Neural crest cell (in vitro differentiated cells): ENCODE measurements at regions not wholly inside any gene's neighbourhood (a gene's known extent, or its start where the extent isn't known, plus 50 kb on each side); places are given as distances from the start of the nearest gene placed in this dataset.
"Not testable (repeated sequence)": the region's sequence is repeated elsewhere in the genome, so short reads cannot be mapped to it uniquely, and the experiment has no call there.

Source experiments
- DNase-seq: peaks from one replicate; pipeline ENCODE4 v3.0.0; 2021; ENCODE audit warnings: low read depth, mixed read lengths, low spot score
- H3K27ac Mint-ChIP-seq: one replicate; pipeline ENCODE4 v1.8.0; 2021; ENCODE audit warnings: mild to moderate bottlenecking, mixed read lengths; ENCODE audit not compliant: unreplicated experiment
- H3K27me3 Mint-ChIP-seq: 2 replicates; pipeline ENCODE4 v1.8.0; 2021; ENCODE audit warnings: low read depth, mild to moderate bottlenecking, mixed read lengths
- H3K36me3 Mint-ChIP-seq: 2 replicates; pipeline ENCODE4 v1.8.0; 2021; ENCODE audit warnings: low read depth, mild to moderate bottlenecking, mixed read lengths
- H3K4me1 Mint-ChIP-seq: 2 replicates; pipeline ENCODE4 v1.8.0; 2021; ENCODE audit warnings: mixed read lengths
- H3K4me3 Mint-ChIP-seq: one replicate; pipeline ENCODE4 v1.8.0; 2021; ENCODE audit warnings: mild to moderate bottlenecking, mixed read lengths
- H3K9me3 Mint-ChIP-seq: 2 replicates; pipeline ENCODE4 v1.8.0; 2021; ENCODE audit warnings: mixed read lengths
- TF ChIP-seq, protein P1 (sequence below): fragments of 200-600 bp; sonication (generic); conservative IDR thresholded peaks from 2 replicates; pipeline ENCODE4 v1.5.0; 2021; ENCODE audit warnings: antibody characterized with exemption, mild to moderate bottlenecking

GRCh38 chr6:85004361-85004995 is 240.1 kb upstream of the TBX18 start:
- H3K36me3 Mint-ChIP-seq = no peaks in the 10 kb centered on the region
- H3K27ac Mint-ChIP-seq = no peak overlapping the region
- no peak overlapping the region for H3K4me3 Mint-ChIP-seq
- no peaks in the 10 kb centered on the region for H3K9me3 Mint-ChIP-seq
- DNase-seq = no peak
- peaks cover 4% of the 10 kb centered on the region for H3K4me1 Mint-ChIP-seq
- TF ChIP-seq, protein P1, sequence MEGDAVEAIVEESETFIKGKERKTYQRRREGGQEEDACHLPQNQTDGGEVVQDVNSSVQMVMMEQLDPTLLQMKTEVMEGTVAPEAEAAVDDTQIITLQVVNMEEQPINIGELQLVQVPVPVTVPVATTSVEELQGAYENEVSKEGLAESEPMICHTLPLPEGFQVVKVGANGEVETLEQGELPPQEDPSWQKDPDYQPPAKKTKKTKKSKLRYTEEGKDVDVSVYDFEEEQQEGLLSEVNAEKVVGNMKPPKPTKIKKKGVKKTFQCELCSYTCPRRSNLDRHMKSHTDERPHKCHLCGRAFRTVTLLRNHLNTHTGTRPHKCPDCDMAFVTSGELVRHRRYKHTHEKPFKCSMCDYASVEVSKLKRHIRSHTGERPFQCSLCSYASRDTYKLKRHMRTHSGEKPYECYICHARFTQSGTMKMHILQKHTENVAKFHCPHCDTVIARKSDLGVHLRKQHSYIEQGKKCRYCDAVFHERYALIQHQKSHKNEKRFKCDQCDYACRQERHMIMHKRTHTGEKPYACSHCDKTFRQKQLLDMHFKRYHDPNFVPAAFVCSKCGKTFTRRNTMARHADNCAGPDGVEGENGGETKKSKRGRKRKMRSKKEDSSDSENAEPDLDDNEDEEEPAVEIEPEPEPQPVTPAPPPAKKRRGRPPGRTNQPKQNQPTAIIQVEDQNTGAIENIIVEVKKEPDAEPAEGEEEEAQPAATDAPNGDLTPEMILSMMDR = no peak
- H3K27me3 Mint-ChIP-seq = peaks cover 5% of the 10 kb centered on the region

GRCh38 chr6:85002847-85003246 is 238.4 kb upstream of the TBX18 start:
- Mint-ChIP-seq H3K9me3 (no peaks in the 10 kb centered on the region), H3K27ac (no peak overlapping the region), H3K4me3 (no peak overlapping the region), H3K4me1 (peaks cover 4% of the 10 kb centered on the region), H3K36me3 (no peaks in the 10 kb centered on the region), H3K27me3 (peaks cover 5% of the 10 kb centered on the region)
- TF ChIP-seq, protein P1 = no peak
- no peak for DNase-seq

GRCh38 chr6:85000001-85000400 is 235.6 kb upstream of the TBX18 start:
- H3K4me1 Mint-ChIP-seq = no peaks in the 10 kb centered on the region
- H3K36me3 Mint-ChIP-seq = no peaks in the 10 kb centered on the region
- H3K9me3 Mint-ChIP-seq = no peaks in the 10 kb centered on the region
- DNase-seq = no peak
- peaks cover 3% of the 10 kb centered on the region for H3K27me3 Mint-ChIP-seq
- H3K27ac Mint-ChIP-seq = no peak overlapping the region
- TF ChIP-seq, protein P1 = no peak
- H3K4me3 Mint-ChIP-seq = no peak overlapping the region

DNA sequence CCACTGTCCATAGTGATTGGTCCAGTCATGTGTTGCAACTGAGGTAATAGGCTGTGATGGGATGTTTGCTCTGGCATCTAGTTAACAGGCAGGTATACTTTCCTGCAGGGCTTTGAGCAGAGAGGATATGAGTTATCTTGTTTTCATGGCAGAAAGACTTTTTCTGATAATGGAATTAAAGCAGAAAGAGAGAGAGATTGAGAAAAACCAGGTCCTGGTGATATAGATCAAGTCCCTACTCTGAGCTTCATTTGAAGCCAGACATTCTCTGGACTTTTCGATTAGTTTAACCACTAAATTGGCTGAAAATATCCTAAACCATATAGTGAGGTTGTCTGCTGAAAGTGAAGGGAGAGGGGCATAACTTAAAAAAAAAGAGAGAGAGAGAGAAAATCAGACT is 233.8 kb upstream of the TBX18 start:
- Mint-ChIP-seq H3K27ac (no peak overlapping the region), H3K4me3 (no peak overlapping the region), H3K9me3 (peaks cover under 1% of the 10 kb centered on the region), H3K4me1 (no peaks in the 10 kb centered on the region), H3K27me3 (no peaks in the 10 kb centered on the region), H3K36me3 (no peaks in the 10 kb centered on the region)
- no peak for DNase-seq
- TF ChIP-seq, protein P1 = no peak

DNA sequence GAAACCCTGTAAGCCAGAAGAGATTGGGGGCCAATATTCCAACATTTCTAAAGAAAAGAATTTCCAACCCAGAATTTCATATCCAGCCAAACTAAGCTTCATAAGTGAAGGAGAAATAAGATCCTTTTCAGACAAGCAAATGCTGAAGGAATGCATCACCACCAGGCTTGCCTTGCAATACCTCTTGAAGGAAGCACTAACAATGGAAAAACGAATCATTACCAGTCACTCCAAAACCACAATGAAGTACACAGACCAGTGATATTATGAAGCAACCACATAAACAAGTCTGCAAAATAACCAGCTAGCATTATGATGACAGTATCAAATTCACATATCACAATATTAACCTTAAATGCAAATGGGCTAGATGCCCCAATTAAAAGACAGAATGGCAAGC is 224.4 kb upstream of the TBX18 start:
- not testable (repeated sequence) for H3K36me3 Mint-ChIP-seq, H3K4me1 Mint-ChIP-seq, H3K4me3 Mint-ChIP-seq, H3K27ac Mint-ChIP-seq, H3K27me3 Mint-ChIP-seq, DNase-seq
- peaks cover 21% of the 10 kb centered on the region for H3K9me3 Mint-ChIP-seq

DNA sequence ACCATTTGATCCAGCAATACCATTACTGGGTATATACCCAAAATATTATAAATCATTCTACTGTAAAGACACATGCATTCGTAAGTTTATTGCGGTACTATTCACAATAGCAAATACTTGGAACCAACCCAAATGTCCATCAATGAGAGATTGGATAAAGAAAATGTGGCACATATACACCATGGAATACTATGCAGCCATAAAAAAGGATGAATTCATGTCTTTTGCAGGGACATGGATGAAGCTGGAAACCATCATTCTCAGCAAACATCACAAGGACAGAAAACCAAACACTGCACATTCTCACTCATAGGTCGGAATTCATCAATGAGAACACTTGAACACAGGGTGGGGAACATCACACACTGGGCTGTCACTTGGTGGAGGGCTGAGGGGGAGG is 221.1 kb upstream of the TBX18 start:
- H3K27ac Mint-ChIP-seq, DNase-seq, H3K36me3 Mint-ChIP-seq, H3K4me3 Mint-ChIP-seq, H3K4me1 Mint-ChIP-seq: not testable (repeated sequence)
- peaks cover 24% of the 10 kb centered on the region for H3K27me3 Mint-ChIP-seq
- peaks cover 25% of the 10 kb centered on the region for H3K9me3 Mint-ChIP-seq
